Glutamatergic neuron (in vitro differentiated cells): ENCODE measurements at regions not wholly inside any gene's neighbourhood (a gene's known extent, or its start where the extent isn't known, plus 50 kb on each side); places are given as distances from the start of the nearest gene placed in this dataset.

ENCODE experiments used
- DNase-seq: peaks from one replicate; pipeline ENCODE4 v3.0.0; 2022
- H3K27ac Mint-ChIP-seq: one replicate; pipeline ENCODE4 v1.8.0; 2020; ENCODE audit warnings: mild to moderate bottlenecking, mixed read lengths, inconsistent platforms; ENCODE audit not compliant: unreplicated experiment
- H3K27me3 Mint-ChIP-seq: one replicate; pipeline ENCODE4 v1.8.0; 2020; ENCODE audit warnings: mild to moderate bottlenecking, moderate library complexity, mixed read lengths, inconsistent platforms; ENCODE audit not compliant: unreplicated experiment
- H3K36me3 Mint-ChIP-seq: one replicate; pipeline ENCODE4 v1.8.0; 2020; ENCODE audit warnings: mild to moderate bottlenecking, mixed read lengths, inconsistent platforms; ENCODE audit not compliant: unreplicated experiment
- H3K4me1 Mint-ChIP-seq: one replicate; pipeline ENCODE4 v1.8.0; 2020; ENCODE audit warnings: mild to moderate bottlenecking, low read depth, mixed read lengths, inconsistent platforms; ENCODE audit not compliant: unreplicated experiment
- H3K4me3 Mint-ChIP-seq: one replicate; pipeline ENCODE4 v1.8.0; 2020; ENCODE audit warnings: mild to moderate bottlenecking, mixed read lengths, inconsistent platforms; ENCODE audit not compliant: unreplicated experiment
- H3K9me3 Mint-ChIP-seq: one replicate; pipeline ENCODE4 v1.8.0; 2020; ENCODE audit warnings: mild to moderate bottlenecking, moderate library complexity, mixed read lengths, inconsistent platforms; ENCODE audit not compliant: unreplicated experiment
- TF ChIP-seq, protein P1 (sequence below): fragments of 200-600 bp; sonication (generic); IDR thresholded peaks from one replicate; pipeline ENCODE4 v1.5.0; 2021; ENCODE audit not compliant: partially characterized antibody, unreplicated experiment

DNA sequence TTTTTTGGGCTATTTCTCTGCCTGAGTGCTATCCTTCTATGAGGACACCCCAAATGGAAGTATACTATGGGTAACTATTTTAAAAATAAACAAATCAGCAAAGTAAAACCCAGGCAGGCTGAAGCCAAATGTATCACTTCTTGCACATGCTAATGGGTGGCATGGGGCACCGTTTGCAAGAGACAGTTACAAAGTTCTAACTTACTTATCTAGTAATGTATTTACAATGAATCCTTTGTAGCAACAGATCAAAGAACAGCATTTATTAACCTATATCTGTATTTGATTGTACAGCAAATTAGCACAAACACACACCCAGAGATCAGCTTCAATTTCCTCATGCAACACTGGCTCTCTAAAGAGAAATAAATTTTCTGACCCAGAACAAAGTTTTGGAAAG, 225.5 kb downstream of the ZNF674 start:
- Mint-ChIP-seq H3K4me1 (no peaks in the 10 kb centered on the region), H3K4me3 (no peak overlapping the region), H3K36me3 (no peaks in the 10 kb centered on the region), H3K9me3 (no peaks in the 10 kb centered on the region), H3K27ac (no peak overlapping the region), H3K27me3 (no peaks in the 10 kb centered on the region)
- TF ChIP-seq, protein P1, sequence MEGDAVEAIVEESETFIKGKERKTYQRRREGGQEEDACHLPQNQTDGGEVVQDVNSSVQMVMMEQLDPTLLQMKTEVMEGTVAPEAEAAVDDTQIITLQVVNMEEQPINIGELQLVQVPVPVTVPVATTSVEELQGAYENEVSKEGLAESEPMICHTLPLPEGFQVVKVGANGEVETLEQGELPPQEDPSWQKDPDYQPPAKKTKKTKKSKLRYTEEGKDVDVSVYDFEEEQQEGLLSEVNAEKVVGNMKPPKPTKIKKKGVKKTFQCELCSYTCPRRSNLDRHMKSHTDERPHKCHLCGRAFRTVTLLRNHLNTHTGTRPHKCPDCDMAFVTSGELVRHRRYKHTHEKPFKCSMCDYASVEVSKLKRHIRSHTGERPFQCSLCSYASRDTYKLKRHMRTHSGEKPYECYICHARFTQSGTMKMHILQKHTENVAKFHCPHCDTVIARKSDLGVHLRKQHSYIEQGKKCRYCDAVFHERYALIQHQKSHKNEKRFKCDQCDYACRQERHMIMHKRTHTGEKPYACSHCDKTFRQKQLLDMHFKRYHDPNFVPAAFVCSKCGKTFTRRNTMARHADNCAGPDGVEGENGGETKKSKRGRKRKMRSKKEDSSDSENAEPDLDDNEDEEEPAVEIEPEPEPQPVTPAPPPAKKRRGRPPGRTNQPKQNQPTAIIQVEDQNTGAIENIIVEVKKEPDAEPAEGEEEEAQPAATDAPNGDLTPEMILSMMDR = no peak
- no peak for DNase-seq

DNA sequence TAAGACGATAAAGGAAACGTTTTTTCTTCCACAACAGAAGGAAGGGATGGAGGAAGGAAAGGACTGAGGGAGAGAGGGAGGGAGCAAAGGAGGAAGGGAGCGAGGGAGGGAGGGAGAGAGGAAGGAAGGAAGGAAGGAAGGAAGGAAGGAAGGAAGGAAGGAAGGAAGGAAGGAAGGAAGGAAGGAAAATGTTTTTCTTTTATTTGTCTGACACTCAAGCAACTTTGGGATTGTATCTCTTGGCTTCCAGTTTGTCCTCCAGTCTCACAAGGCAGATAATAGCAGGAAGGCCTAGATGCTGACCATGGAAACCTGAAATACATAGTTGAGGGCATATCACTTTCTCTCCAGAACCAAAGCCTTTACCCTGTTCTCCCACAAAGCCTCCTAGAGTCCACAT, 226.7 kb downstream of the ZNF674 start:
- Mint-ChIP-seq H3K4me1 (no peaks in the 10 kb centered on the region), H3K4me3 (no peak overlapping the region), H3K9me3 (no peaks in the 10 kb centered on the region), H3K36me3 (no peaks in the 10 kb centered on the region), H3K27me3 (no peaks in the 10 kb centered on the region), H3K27ac (no peak overlapping the region)
- TF ChIP-seq, protein P1 = no peak
- no peak for DNase-seq

DNA sequence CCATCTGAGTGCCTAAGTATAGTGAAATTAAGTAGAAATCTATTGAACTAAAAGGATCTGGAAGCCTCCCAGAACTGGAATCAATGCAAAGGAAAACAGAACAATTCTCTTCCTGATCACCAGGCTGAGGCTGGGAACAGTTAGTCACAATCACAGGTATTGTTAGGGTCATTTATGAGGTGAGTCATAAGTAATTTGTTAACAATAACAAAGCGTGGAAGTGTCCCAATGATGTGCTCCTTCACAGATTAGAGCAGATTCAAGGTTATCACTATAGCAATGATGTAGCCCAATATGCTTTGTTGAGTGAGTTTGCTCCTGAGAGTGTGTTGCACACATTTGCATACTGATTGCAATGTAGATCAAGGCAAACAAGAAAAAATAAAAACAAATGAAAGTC, 228.1 kb downstream of the ZNF674 start:
- no peak overlapping the region for H3K4me3 Mint-ChIP-seq
- DNase-seq = no peak
- H3K36me3 Mint-ChIP-seq = no peaks in the 10 kb centered on the region
- no peak overlapping the region for H3K27ac Mint-ChIP-seq
- H3K4me1 Mint-ChIP-seq = no peaks in the 10 kb centered on the region
- TF ChIP-seq, protein P1 = no peak
- H3K9me3 Mint-ChIP-seq = no peaks in the 10 kb centered on the region
- no peaks in the 10 kb centered on the region for H3K27me3 Mint-ChIP-seq

DNA sequence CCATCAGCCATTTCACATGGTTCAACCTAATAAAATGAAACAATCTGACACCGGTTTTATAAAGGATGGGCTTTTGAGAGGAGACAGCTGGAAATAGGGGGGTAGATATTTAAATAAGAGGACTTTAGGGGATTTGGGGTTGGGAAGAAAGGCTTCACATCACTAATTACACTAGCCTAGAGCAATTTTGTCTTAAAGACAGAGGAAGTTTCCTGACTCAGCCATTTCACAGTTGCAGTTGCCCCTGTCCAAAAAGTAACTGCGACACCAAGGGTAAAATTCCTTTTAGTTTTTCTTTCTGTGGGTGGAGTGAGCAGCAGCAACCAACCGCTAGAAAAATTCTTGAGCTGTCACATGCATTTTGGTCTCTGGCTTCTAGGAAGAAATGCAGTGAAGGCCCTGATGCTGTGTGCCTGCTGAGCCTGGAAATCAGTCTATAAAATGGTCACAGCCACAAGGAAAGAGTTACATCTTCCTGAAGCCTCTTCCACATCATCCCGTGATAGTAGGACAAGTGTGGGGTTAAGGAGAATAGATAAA, 233.6 kb downstream of the ZNF674 start:
- DNase-seq = no peak
- TF ChIP-seq, protein P1 = no peak
- Mint-ChIP-seq H3K4me3 (no peak overlapping the region), H3K4me1 (peaks cover 5% of the 10 kb centered on the region), H3K27me3 (no peaks in the 10 kb centered on the region), H3K27ac (no peak overlapping the region), H3K9me3 (no peaks in the 10 kb centered on the region), H3K36me3 (no peaks in the 10 kb centered on the region)

DNA sequence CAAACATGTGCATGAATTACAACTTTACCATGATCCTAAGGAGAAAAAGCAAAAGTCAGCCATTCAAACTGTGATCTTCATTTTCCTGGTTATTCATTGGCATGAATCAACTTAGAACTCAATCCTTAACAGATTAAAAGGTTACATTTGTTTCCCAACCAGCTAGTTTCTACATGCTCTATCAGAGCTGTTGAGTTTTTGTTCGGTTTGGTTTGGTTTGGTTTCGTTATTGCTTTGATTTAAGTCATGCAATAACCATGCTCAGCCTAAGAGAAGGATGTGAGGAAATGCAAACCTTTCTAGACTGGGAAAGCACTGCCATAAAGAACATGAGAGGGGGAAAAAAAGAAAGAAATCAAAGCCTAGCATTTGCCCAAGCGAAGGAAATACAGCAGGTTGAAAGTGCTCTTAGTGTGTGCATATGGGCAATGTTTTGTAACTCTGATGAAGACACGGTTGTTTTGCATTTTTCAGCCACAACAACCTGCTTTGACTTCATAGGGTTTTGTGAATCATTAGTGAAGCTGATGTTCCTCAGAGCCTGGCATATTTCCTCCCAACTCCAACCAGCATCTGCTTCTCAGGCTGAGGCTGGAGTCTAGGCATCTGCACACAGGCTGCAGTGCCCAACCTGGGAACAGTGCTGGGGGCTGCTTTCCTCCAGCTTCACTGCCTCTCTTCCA, 234.3 kb downstream of the ZNF674 start:
- no peak for DNase-seq
- Mint-ChIP-seq H3K4me3 (no peak overlapping the region), H3K27me3 (no peaks in the 10 kb centered on the region), H3K27ac (no peak overlapping the region), H3K9me3 (no peaks in the 10 kb centered on the region), H3K36me3 (peaks cover 2% of the 10 kb centered on the region), H3K4me1 (peaks cover 5% of the 10 kb centered on the region)
- TF ChIP-seq, protein P1 = no peak
